Spinal cord (tissue), 9 donors: ENCODE measurements at regions not wholly inside any gene's neighbourhood (a gene's known extent, or its start where the extent isn't known, plus 50 kb on each side); places are given as distances from the start of the nearest gene placed in this dataset.

ENCODE experiments used
- DNase-seq, 6 donors: peaks; one replicate each; pipeline versions ENCODE4 v3.0.0 to v3.0.0-alpha.2; 2013 to 2015; ENCODE audit warnings: low spot score in 6 of 6, low read depth in 4 of 6
- H3K27ac ChIP-seq: one replicate; pipeline ENCODE4 v1.5.1; 2013; ENCODE audit warnings: low read depth, low read length, control low read depth
- H3K27me3 ChIP-seq: one replicate; pipeline ENCODE4 v1.6.1; 2013; ENCODE audit warnings: low read length; ENCODE audit not compliant: control insufficient read depth, insufficient read depth
- H3K36me3 ChIP-seq: one replicate; pipeline ENCODE4 v1.6.1; 2013; ENCODE audit warnings: low read length; ENCODE audit not compliant: control insufficient read depth, insufficient read depth
- H3K4me1 ChIP-seq: one replicate; pipeline ENCODE4 v1.6.1; 2013; ENCODE audit warnings: low read length; ENCODE audit not compliant: control insufficient read depth, insufficient read depth
- H3K4me3 ChIP-seq: one replicate; pipeline ENCODE4 v1.5.1; 2013; ENCODE audit warnings: low read depth, low read length, control low read depth
- H3K9me3 ChIP-seq: one replicate; pipeline ENCODE4 v1.6.1; 2013; ENCODE audit warnings: low read length; ENCODE audit not compliant: control insufficient read depth, insufficient read depth
- WGBS: methylation state at CpG from one replicate; pipeline ENCODE4 v1.1.5; 2013; ENCODE audit warnings: missing lambda C conversion rate; ENCODE audit not compliant: insufficient coverage; 5-methylcytosine and 5-hydroxymethylcytosine counted together
- donor health status: healthy.

DNA sequence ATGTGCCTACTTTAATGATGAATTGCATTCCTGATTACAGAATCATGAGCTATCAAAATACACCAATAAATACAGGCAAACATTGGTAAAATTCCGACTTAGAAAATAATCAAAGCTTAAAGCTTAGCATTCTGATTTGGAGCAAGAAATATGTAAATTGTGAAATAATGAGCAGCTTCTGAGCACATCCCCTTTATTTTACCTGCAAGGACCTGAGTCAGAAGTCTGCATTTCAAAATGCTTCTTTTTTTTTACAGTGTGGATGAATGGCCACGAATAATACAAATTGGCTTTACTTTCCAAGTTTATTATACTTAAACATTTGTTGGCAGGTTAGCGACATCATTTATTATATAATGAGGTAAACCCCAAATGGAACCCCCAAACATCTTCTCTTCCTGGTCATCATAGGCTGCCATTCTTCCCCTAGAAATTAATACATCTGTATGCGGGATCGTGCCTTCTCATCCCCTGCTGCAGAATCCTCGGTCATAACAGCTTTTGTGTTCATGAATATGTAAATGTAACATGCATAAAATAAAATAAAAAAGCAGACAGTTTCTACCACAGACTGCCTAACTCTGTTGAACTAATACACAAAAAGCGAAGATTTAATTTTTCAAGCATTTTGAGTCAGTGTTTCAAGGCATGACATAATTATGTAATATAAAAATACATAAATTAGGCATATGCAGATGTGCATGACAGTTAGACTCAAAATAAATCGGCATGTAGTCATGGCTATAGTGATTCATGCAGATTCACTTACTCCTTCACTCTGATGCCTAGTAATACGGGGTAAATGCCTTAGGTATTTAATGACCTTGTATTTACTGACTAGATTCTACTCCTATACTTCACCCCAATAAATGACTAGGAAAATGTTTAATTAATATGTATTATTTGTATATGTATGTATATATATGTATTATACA lies 339.7 kb downstream of the USP25 start:
- peak overlapping the region; percentile 85 for H3K27ac ChIP-seq
- H3K36me3 ChIP-seq = no peaks in the 10 kb centered on the region
- no peaks in the 10 kb centered on the region for H3K27me3 ChIP-seq
- no peak overlapping the region for H3K4me3 ChIP-seq
- no peaks in the 10 kb centered on the region for H3K9me3 ChIP-seq
- peak in 2 of 6 donors; percentile 57 to 83 for DNase-seq
- H3K4me1 ChIP-seq = peaks cover 4% of the 10 kb centered on the region
- WGBS = no CpG with 5 or more reads among the region's 9 CpGs

DNA sequence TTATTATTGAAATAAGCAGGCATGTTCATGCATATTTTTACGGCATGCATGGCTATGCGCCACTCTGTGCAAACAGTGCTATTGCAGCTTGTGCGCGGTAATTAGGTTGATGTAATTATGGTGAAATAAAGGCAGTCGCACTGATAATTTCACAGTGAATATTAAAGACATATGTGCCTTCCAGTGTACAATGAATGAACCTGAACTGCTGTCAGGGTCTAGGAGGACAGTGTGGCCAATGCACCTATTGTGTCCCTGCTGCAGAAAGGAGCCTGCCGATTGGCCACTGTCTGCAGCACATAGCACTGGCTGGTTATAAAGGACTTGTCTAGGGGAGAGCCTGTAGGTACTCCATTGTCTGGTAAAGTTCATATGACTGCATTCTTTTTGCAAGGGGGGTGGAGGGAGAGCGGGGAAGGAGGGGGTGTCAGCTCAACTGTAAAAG lies 340.4 kb downstream of the USP25 start:
- H3K4me3 ChIP-seq = peak overlapping the region; percentile 32
- H3K27me3 ChIP-seq = no peaks in the 10 kb centered on the region
- peaks cover 4% of the 10 kb centered on the region for H3K4me1 ChIP-seq
- H3K27ac ChIP-seq = peak overlapping the region; percentile 85
- H3K9me3 ChIP-seq = no peaks in the 10 kb centered on the region
- DNase-seq = peak in 3 of 6 donors; percentile 74 to 98 (median 92)
- 18% methylated on average over 6 of the region's 7 CpGs for WGBS
- no peaks in the 10 kb centered on the region for H3K36me3 ChIP-seq

DNA sequence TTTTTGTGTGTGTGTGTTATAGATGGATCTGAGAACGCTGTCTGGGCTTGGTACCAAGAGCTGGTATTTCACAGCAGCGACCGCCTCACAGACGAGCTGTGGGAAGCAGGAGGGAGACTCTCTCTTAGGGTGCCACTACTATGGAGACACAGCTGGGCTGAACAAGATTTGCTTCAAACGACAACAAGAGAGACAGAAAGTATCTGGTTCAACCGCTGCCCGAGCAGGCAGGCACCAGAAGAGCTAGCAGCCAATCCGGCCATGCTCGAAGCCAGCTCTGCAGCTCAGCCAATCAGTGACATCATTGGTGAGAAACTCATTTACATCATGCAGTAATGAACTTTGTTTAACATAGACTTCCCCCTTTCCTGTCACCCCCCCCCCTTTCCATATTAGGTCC lies 341.3 kb downstream of the USP25 start:
- H3K27me3 ChIP-seq = no peaks in the 10 kb centered on the region
- peak overlapping the region; percentile 85 for H3K27ac ChIP-seq
- H3K4me3 ChIP-seq = peak overlapping the region; percentile 32
- WGBS = 2% methylated on average over 9 of the region's 9 CpGs
- no peaks in the 10 kb centered on the region for H3K9me3 ChIP-seq
- peaks cover 4% of the 10 kb centered on the region for H3K4me1 ChIP-seq
- peak in 5 of 6 donors; percentile 89 to 99 (median 91) for DNase-seq
- no peaks in the 10 kb centered on the region for H3K36me3 ChIP-seq

DNA sequence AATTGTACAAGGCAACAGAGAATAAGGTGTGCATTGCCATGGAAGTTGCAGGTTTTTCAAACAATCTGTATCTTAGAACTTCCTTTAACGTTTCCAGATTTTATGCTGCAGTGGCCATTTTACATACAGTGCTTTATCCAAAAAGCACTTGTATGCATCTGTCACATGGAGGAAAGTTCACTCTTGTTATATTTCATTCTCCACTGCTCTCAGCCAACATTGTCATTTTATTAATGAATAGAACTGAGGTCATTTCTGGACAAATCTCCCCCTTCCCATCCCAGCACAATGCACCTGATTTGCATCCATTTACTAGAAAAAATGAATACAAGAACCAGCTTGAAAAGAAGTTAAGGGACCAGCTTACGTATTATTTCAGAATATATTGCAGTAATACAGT lies 342.0 kb downstream of the USP25 start:
- H3K36me3 ChIP-seq = no peaks in the 10 kb centered on the region
- no CpG with 5 or more reads among the region's 2 CpGs for WGBS
- no peaks in the 10 kb centered on the region for H3K27me3 ChIP-seq
- peak overlapping the region; percentile 85 for H3K27ac ChIP-seq
- peak in 3 of 6 donors; percentile 45 to 89 (median 73) for DNase-seq
- peaks cover 4% of the 10 kb centered on the region for H3K4me1 ChIP-seq
- no peaks in the 10 kb centered on the region for H3K9me3 ChIP-seq
- peak overlapping the region; percentile 32 for H3K4me3 ChIP-seq

DNA sequence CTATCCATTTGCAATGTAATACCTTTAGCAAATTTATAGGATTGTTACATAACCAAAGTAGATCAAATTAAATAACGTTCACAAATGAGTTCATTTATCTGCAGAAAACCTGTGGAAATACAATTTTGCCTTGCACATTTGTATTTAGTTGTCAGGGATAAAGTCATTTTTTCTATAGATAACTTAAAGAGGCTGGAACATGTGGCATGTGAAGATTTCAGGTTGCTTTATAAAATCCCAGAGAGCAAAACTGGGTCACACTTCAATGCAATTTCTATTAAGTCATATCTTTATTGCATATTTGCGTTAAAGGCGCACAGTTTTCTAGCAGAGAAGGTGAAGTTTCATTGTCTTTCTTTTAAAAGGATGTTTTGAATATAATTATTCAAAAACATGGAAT lies 342.4 kb downstream of the USP25 start:
- peaks cover 4% of the 10 kb centered on the region for H3K4me1 ChIP-seq

DNA sequence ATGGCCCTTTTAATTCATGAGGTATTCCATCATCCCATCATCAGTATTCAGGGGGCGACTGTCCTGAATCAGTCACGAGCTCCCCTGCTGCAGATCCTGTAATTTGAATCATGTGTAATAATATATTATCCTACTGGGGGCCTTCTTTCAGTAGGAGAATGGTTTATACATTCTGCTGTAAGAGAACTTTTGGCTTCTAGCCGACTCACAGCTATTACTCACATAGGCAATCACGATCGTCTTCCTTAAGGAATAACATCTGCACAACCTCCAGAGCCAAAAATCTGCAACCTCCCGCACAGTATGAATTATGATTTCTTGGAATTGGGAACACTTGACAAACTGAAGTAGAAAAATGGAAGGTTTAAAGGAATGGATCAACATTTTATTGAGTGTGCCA lies 343.0 kb downstream of the USP25 start:
- H3K9me3 ChIP-seq = no peaks in the 10 kb centered on the region
- peak in 3 of 6 donors; percentile 76 to 97 (median 93) for DNase-seq
- peak overlapping the region; percentile 85 for H3K27ac ChIP-seq
- H3K4me3 ChIP-seq = peak overlapping the region; percentile 32
- no peaks in the 10 kb centered on the region for H3K27me3 ChIP-seq
- H3K36me3 ChIP-seq = no peaks in the 10 kb centered on the region
- peaks cover 4% of the 10 kb centered on the region for H3K4me1 ChIP-seq
- no CpG with 5 or more reads among the region's 6 CpGs for WGBS

More for the DNA sequence above, 342.4 kb downstream of the USP25 start:
- no peaks in the 10 kb centered on the region for H3K27me3 ChIP-seq
- WGBS = no CpG with 5 or more reads among the region's 3 CpGs
- H3K9me3 ChIP-seq = no peaks in the 10 kb centered on the region
- H3K4me3 ChIP-seq = peak overlapping the region; percentile 32
- H3K36me3 ChIP-seq = no peaks in the 10 kb centered on the region
- peak overlapping the region; percentile 85 for H3K27ac ChIP-seq
- DNase-seq = peak in 1 of 6 donors; percentile 50

DNA sequence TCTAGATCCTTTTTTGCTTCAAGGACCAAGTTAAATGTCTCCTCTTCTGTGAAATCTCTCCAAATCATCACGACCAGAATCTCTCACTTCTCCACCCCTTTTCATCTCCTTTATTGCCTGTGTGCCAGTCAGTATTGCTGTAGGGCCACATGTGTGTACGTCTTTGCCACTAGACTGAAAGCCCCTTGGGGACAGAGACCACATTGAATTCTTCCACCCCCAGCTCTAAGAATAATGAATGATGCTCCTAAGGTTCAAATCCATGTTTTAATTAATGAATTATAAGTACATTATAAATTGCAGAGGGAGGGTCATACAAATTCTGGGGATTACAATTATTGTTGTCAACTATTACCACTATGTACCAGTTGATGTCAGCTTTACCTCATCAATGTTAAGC lies 343.8 kb downstream of the USP25 start:
- Histone ChIP-seq H3K4me3 (peak overlapping the region; percentile 32), H3K27ac (peak overlapping the region; percentile 85), H3K9me3 (no peaks in the 10 kb centered on the region), H3K36me3 (no peaks in the 10 kb centered on the region), H3K4me1 (peaks cover 4% of the 10 kb centered on the region), H3K27me3 (no peaks in the 10 kb centered on the region)
- 40% methylated on average over 1 of the region's 2 CpGs for WGBS
- DNase-seq = peak in 2 of 6 donors; percentile 37 to 90

DNA sequence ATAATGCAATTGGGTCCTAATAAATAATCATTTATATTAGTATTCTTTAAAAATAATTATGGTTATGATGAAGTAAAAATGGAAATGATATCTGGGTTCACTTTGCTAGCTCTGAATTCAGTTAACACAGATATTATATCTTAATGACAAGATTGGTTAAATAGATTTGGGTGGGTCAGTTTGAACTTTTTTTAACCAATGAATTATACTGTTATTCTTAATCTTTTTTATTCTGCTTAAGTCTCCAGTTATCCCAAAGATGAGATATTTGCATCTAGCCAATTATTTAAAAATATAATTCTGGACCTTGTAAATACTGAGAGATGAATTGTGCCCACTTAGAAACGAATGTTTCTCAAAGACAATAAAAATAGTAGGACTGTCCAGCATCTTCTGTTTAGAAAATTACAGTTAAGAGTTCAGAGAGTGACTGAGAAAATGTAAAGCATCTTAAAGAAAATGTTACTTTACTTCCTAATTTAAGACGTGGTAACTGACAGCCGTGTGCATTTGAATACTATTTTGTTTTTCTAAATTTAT lies 345.2 kb downstream of the USP25 start:
- no peaks in the 10 kb centered on the region for H3K36me3 ChIP-seq
- H3K9me3 ChIP-seq = no peaks in the 10 kb centered on the region
- H3K4me1 ChIP-seq = peaks cover 4% of the 10 kb centered on the region
- no peak for DNase-seq
- no peaks in the 10 kb centered on the region for H3K27me3 ChIP-seq
- H3K27ac ChIP-seq = peak overlapping the region; percentile 44
- H3K4me3 ChIP-seq = no peak overlapping the region
- no CpG with 5 or more reads among the region's 3 CpGs for WGBS

DNA sequence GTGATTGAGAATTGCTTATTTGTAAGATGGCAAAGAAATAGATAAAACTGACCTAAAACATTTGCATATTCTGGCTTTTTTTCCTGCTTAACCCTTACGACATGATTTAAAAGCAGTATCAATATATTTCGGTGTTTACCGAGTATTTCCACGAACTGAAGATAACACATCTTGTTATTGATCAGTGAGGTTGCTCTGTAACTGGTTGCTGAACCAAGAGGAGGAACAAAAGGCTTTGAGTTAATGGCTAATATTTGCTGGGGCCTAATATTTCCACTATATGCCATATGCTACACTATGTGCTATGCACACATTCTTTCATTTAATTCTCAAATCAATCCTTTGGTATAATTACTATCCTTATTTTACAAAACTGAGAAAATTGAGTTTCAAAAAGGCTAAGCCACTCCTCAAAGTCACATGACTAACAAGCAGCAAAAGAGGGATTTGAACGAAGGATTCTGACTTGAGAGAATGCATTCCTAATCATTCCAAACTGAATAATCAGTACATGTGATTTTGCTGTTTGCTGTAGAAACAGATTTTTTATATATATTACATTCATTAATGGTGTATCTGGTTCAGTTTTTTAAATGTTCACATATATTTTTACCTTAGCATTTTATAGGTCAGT lies 346.0 kb downstream of the USP25 start:
- WGBS = no CpG with 5 or more reads among the region's 5 CpGs
- H3K27ac ChIP-seq = no peak overlapping the region

More for the DNA sequence above, 346.0 kb downstream of the USP25 start:
- H3K4me1 ChIP-seq = no peaks in the 10 kb centered on the region
- DNase-seq = peak in 1 of 6 donors; percentile 61
- no peak overlapping the region for H3K4me3 ChIP-seq
- no peaks in the 10 kb centered on the region for H3K9me3 ChIP-seq
- H3K27me3 ChIP-seq = no peaks in the 10 kb centered on the region
- H3K36me3 ChIP-seq = no peaks in the 10 kb centered on the region
